Heart left ventricle (tissue), 16 donors: ENCODE measurements at regions not wholly inside any gene's neighbourhood (a gene's known extent, or its start where the extent isn't known, plus 50 kb on each side); places are given as distances from the start of the nearest gene placed in this dataset.

Experiments used
- ATAC-seq, 4 donors: fragments of 200-7000 bp; cut with Tn5 transposase; one replicate each; pipeline ENCODE4 v1.9.1; 2020 to 2022; ENCODE audit warnings: moderate library complexity in 4 of 4, mild to moderate bottlenecking in 3 of 4, moderate number of reproducible peaks in 1 of 4
- DNase-seq, 5 donors: peaks; one replicate each; pipeline ENCODE4 v3.0.0-alpha.2; 2020
- H3K27ac ChIP-seq, 12 donors: fragments of 200-600 bp; sonication (generic) in 4 of 12; one replicate each; pipeline versions ENCODE4 v1.5.0 to v1.8.0; 2016 to 2022; ENCODE audit warnings: mild to moderate bottlenecking in 2 of 12
- H3K27me3 ChIP-seq, 9 donors: fragments of 200-600 bp; sonication (generic) in 2 of 9; one replicate each; pipeline versions ENCODE4 v1.5.1 to v1.8.0; 2016 to 2022; ENCODE audit warnings: mild to moderate bottlenecking in 3 of 9
- H3K36me3 ChIP-seq, 9 donors: fragments of 200-600 bp; sonication (generic) in 2 of 9; one replicate each; pipeline versions ENCODE4 v1.5.0 to v1.8.0; 2018 to 2022; ENCODE audit warnings: mild to moderate bottlenecking in 2 of 9
- H3K4me1 ChIP-seq, 12 donors: fragments of 200-600 bp; sonication (generic) in 4 of 12; one replicate each; pipeline versions ENCODE4 v1.5.0 to v1.8.0; 2016 to 2022; ENCODE audit warnings: mild to moderate bottlenecking in 3 of 12
- H3K4me3 ChIP-seq, 12 donors: fragments of 200-600 bp; sonication (generic) in 4 of 12; one replicate each; pipeline versions ENCODE4 v1.5.0 to v1.8.0; 2017 to 2022; ENCODE audit warnings: mild to moderate bottlenecking in 9 of 12, moderate library complexity in 4 of 12
- H3K9me3 ChIP-seq, 12 donors: fragments of 200-600 bp; sonication (generic) in 4 of 12; one replicate each; pipeline versions ENCODE4 v1.5.0 to v1.8.0; 2016 to 2022; ENCODE audit warnings: mild to moderate bottlenecking in 1 of 12
- CTCF ChIP-seq, 12 donors: fragments of 200-600 bp; sonication (generic) in 4 of 12; IDR thresholded peaks; one replicate each; pipeline versions ENCODE4 v1.5.0 to v1.8.0; 2018 to 2022; ENCODE audit warnings: antibody characterized with exemption in 12 of 12, mild to moderate bottlenecking in 5 of 12
- POLR2A ChIP-seq, 2 donors: fragments of 450-650 bp; IDR thresholded peaks; one replicate each; pipeline ENCODE4 v1.6.1; 2017; ENCODE audit warnings: antibody characterized with exemption in 2 of 2, mild to moderate bottlenecking in 2 of 2, moderate library complexity in 2 of 2
- WGBS, 4 donors: extraction: QIAGEN DNeasy Blood & Tissue Kit in 2 of 4; methylation state at CpG; one replicate each; pipeline versions ENCODE4 v1.1.5 to v1.1.7; 2013 to 2018; 5-methylcytosine and 5-hydroxymethylcytosine counted together
- intact Hi-C, 10 donors: fragments of 100-400 bp; cut with DNase I; formaldehyde crosslinking; loops; one replicate each; pipeline versions ENCODE4 v1.11.1 to v1.14.2; 2022
- donor health status: ischemic (EF 13 %, LVEDD 7.1; RV severe dilation, severe dysfunction).
- donor health status: healthy with polysubstance abuse.
- donor health status: DM: no; HTN: yes; CAD: no.
- donor health status: DM: no; HTN: no; CAD: no.
- donor health status: ischemic (EF 25% LVEDD 6.9; RV normal size, moderate dysfunction).
- donor health status: ischemic (EF 25% LVEDD 5.7; RV mildly dilated, moderate dysfunction).
- donor health status: healthy.
- donor health status: DM: yes; HTN: yes; CAD: no.
- donor health status: ischemic (EF 35%, LVEDD 5.7; RV mildly dilated, moderate dysfunction).
- donor health status: nonischemic (EF 11% LVEDD 7.7; RV severe dilation, severe dysfunction).
- donor health status: DM: yes; HTN: yes; CAD: no.
- donor health status: PGD.
- donor health status: ischemic (EF 29% LVEDD 5.4; RV normal size, mild dysfunction).
- donor health status: nonischemic (EF 23%, LVEDD 6.1; RV moderate dilation, normal function).

DNA sequence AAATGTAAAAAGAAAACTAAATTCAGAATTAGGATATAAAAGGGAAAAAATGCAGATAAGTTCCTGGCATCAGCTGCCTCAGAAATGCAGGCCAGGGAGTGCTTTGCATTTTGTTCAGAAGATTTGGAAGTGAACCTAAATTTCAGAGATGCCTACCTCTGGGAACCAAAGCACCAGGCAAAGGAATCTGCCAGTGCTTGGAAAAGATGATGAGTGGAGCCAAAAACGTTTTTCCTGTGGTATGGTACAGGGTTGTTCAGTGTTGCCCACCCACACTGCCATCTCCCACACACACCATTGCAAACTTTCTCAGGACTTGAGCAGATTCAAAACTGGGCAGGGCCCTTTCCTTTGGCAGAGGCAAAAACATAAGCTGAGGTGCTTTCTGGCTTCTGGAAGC is 349.5 kb downstream of the TGFB2 start:
- H3K4me1 ChIP-seq = no peaks in the 10 kb centered on the region
- no peaks in the 10 kb centered on the region for H3K36me3 ChIP-seq
- ATAC-seq (no peak), DNase-seq (no peak)
- no peaks in the 10 kb centered on the region for H3K9me3 ChIP-seq
- WGBS, 4 donors = 24 to 41% (median 25%) methylated on average over 1 of the region's 1 CpG
- TF ChIP-seq CTCF (IDR thresholded peaks at IDR 0.05) = no peak
- TF ChIP-seq POLR2A (IDR thresholded peaks at IDR 0.05) = no peak
- intact Hi-C loops = no loop called here
- no peaks in the 10 kb centered on the region for H3K27me3 ChIP-seq
- no peak overlapping the region for H3K4me3 ChIP-seq
- H3K27ac ChIP-seq = no peak overlapping the region

GRCh38 chr1:218695525-218695924 is 350.4 kb downstream of the TGFB2 start:
- no peak overlapping the region for H3K27ac ChIP-seq
- H3K36me3 ChIP-seq = no peaks in the 10 kb centered on the region
- intact Hi-C loops = no loop called here
- no peak for DNase-seq
- no peaks in the 10 kb centered on the region for H3K9me3 ChIP-seq
- TF ChIP-seq CTCF (IDR thresholded peaks at IDR 0.05) = no peak
- TF ChIP-seq POLR2A (IDR thresholded peaks at IDR 0.05) = no peak
- no peaks in the 10 kb centered on the region for H3K27me3 ChIP-seq
- no peak for ATAC-seq
- H3K4me1 ChIP-seq = no peaks in the 10 kb centered on the region
- no peak overlapping the region for H3K4me3 ChIP-seq
- 86 to 94% (median 89%) methylated on average over 4 of the region's 4 CpGs for WGBS, 4 donors

DNA sequence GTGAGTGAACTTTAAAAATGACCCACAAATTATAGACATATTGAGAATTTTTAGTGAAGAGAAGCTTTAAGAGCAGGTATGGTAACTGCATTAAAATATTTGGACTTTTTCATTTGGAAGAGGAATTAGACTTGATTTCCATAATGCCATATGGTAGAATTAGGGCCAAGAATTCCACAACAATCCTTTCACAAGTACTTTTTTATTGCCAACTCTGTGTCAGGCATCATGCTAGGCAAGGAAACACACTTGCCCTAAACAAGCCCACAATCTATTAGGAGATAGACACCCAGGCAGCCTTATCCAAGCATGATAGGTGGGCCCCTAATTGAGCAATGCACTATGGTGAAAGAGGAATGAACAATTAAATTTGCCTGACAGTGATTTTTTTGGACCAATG is 353.0 kb downstream of the TGFB2 start:
- intact Hi-C loops = no loop called here
- ATAC-seq = no peak

DNA sequence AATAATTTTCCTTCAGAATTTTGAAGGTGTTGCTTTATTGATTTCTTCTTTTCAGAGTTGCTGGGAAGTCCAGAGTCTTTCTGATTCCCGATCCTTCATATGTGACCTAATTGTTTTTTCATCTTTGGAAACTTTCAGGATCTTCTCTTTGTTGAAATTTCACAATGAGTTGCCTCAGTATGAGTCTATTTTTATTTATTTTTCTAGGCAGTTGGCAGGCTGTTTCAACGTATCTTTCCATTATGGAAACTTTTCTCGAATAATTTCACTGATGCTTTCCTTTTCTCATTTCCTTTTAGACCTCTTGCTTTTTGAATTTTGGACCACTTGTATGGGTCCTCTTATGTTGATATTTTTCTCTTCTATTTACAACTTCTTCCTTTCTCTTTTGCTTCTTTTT is 354.3 kb downstream of the TGFB2 start:
- ATAC-seq (no peak), DNase-seq (no peak)
- TF ChIP-seq POLR2A (IDR thresholded peaks at IDR 0.05) (no peak), CTCF (IDR thresholded peaks at IDR 0.05) (no peak)
- Histone ChIP-seq H3K27ac (no peak overlapping the region), H3K4me3 (no peak overlapping the region), H3K27me3 (no peaks in the 10 kb centered on the region), H3K9me3 (no peaks in the 10 kb centered on the region), H3K36me3 (no peaks in the 10 kb centered on the region), H3K4me1 (no peaks in the 10 kb centered on the region)
- 61 to 66% (median 64%) methylated on average over 3 of the region's 3 CpGs for WGBS, 4 donors
- intact Hi-C loops = no loop called here

More for the DNA sequence above, 353.0 kb downstream of the TGFB2 start:
- no peak overlapping the region for H3K4me3 ChIP-seq
- no peaks in the 10 kb centered on the region for H3K27me3 ChIP-seq
- DNase-seq = no peak
- H3K36me3 ChIP-seq = no peaks in the 10 kb centered on the region
- no peaks in the 10 kb centered on the region for H3K4me1 ChIP-seq
- TF ChIP-seq POLR2A (IDR thresholded peaks at IDR 0.05) (no peak), CTCF (IDR thresholded peaks at IDR 0.05) (no peak)
- no peak overlapping the region for H3K27ac ChIP-seq
- no peaks in the 10 kb centered on the region for H3K9me3 ChIP-seq
